Mammary epithelial cell (primary cell): ENCODE measurements at regions not wholly inside any gene's neighbourhood (a gene's known extent, or its start where the extent isn't known, plus 50 kb on each side); places are given as distances from the start of the nearest gene placed in this dataset.

Source experiments
- CTCF ChIP-seq, 2 donors: IDR thresholded peaks in 1 of 2; conservative IDR thresholded peaks in 1 of 2; 2 replicates each; pipeline ENCODE4 v1.5.1; 2011 to 2012; ENCODE audit warnings: inconsistent platforms in 2 of 2, low read length in 2 of 2, mild to moderate bottlenecking in 2 of 2, control low read depth in 1 of 2, low read depth in 1 of 2; ENCODE audit not compliant: insufficient read depth in 1 of 2; ENCODE audit errors: extremely low read depth in 1 of 2
- EZH2 ChIP-seq: IDR thresholded peaks from 2 replicates; pipeline ENCODE4 v1.6.1; 2012; ENCODE audit warnings: low read length, inconsistent platforms, borderline replicate concordance

GRCh38 chr1:189783456-189783855 lies 694.2 kb downstream of the BRINP3 start:
- TF ChIP-seq CTCF (conservative IDR thresholded peaks at IDR 0.05 in 1 of 2, IDR thresholded peaks at IDR 0.05 in 1 of 2; ENCODE audit: extremely low read depth in 1 of 2, insufficient read depth in 1 of 2, low read depth in 1 of 2, low read length in 2 of 2) = no peak
- TF ChIP-seq EZH2 = no peak
